ENCODE measurements at regions not wholly inside any gene's neighbourhood (a gene's known extent, or its start where the extent isn't known, plus 50 kb on each side); places are given as distances from the start of the nearest gene placed in this dataset.

GRCh38 chr4:57658188-57658587, 548.0 kb upstream of the IGFBP7 start:
- DNase-seq (ENCODE audit: low read depth): no peak
- no peak overlapping the region for H3K4me3 ChIP-seq (ENCODE audit: low read depth, low read length)
- no peak for TF ChIP-seq CTCF (IDR thresholded peaks at IDR 0.05; ENCODE audit: insufficient read depth, low read length)

- no peak overlapping the region for H3K4me3 ChIP-seq (ENCODE audit: low read depth, low read length)
- DNase-seq (ENCODE audit: low read depth): no peak
- no peak for TF ChIP-seq CTCF (IDR thresholded peaks at IDR 0.05; ENCODE audit: insufficient read depth, low read length)
Observed at GRCh38 chr4:57655342-57655741, 545.2 kb upstream of the IGFBP7 start.

- no peak for DNase-seq (ENCODE audit: low read depth)
- TF ChIP-seq CTCF (IDR thresholded peaks at IDR 0.05; ENCODE audit: insufficient read depth, low read length): no peak
- H3K4me3 ChIP-seq (ENCODE audit: low read depth, low read length): no peak overlapping the region
Observed at GRCh38 chr4:57652779-57653178, 542.6 kb upstream of the IGFBP7 start.

- no peak for TF ChIP-seq CTCF (IDR thresholded peaks at IDR 0.05; ENCODE audit: insufficient read depth, low read length)
- H3K4me3 ChIP-seq (ENCODE audit: low read depth, low read length): no peak overlapping the region
- no peak for DNase-seq (ENCODE audit: low read depth)
Observed at GRCh38 chr4:57640391-57641100, 530.4 kb upstream of the IGFBP7 start.

GRCh38 chr4:57639561-57640382, 529.6 kb upstream of the IGFBP7 start:
- no peak for TF ChIP-seq CTCF (IDR thresholded peaks at IDR 0.05; ENCODE audit: insufficient read depth, low read length)
- no peak for DNase-seq (ENCODE audit: low read depth)

GRCh38 chr4:57635910-57636309, 525.7 kb upstream of the IGFBP7 start:
- no peak for TF ChIP-seq CTCF (IDR thresholded peaks at IDR 0.05; ENCODE audit: insufficient read depth, low read length)
- DNase-seq (ENCODE audit: low read depth): no peak
- H3K4me3 ChIP-seq (ENCODE audit: low read depth, low read length): no peak overlapping the region

More at GRCh38 chr4:57639561-57640382, 529.6 kb upstream of the IGFBP7 start:
- no peak overlapping the region for H3K4me3 ChIP-seq (ENCODE audit: low read depth, low read length)
